A549 (cell line): ENCODE measurements at regions not wholly inside any gene's neighbourhood (a gene's known extent, or its start where the extent isn't known, plus 50 kb on each side); places are given as distances from the start of the nearest gene placed in this dataset.

Experiments
- CEBPB ChIP-seq, 2 experiments: fragments of >200 bp in 1 of 2; sonication (Bioruptor Twin) in 1 of 2; formaldehyde crosslinking in 1 of 2; IDR thresholded peaks; 2 replicates each; pipeline ENCODE4 v1.6.1; 2012 to 2016
- CTCF ChIP-seq: fragments of >200 bp; sonication (Bioruptor Twin); formaldehyde crosslinking; IDR thresholded peaks from 3 replicates; pipeline ENCODE4 v1.5.1; 2016
- EP300 ChIP-seq, 2 experiments: fragments of >200 bp; sonication (Bioruptor Twin); formaldehyde crosslinking; IDR thresholded peaks; 2 replicates in 1 of 2; 3 replicates in 1 of 2; pipeline ENCODE4 v1.6.1; 2016 to 2017
- ESRRA ChIP-seq: fragments of 150-350 bp; IDR thresholded peaks from 2 replicates; pipeline ENCODE4 v1.6.1; 2014; ENCODE audit warnings: mild to moderate bottlenecking, low read length, borderline replicate concordance
- FOSL2 ChIP-seq, 2 experiments: fragments of 450-650 bp in 1 of 2; fragments of >200 bp in 1 of 2; sonication (Bioruptor Twin) in 1 of 2; formaldehyde crosslinking; IDR thresholded peaks; 2 replicates each; pipeline versions ENCODE4 v1.5.0 to v1.6.1; 2016 to 2020; ENCODE audit warnings: mild to moderate bottlenecking in 1 of 2, moderate library complexity in 1 of 2
- HOXA7 ChIP-seq: fragments of 250-450 bp; sonication (Bioruptor Pico); IDR thresholded peaks from 2 replicates; pipeline ENCODE4 v1.5.0; 2020; ENCODE audit warnings: mild to moderate bottlenecking, moderate library complexity
- JUN ChIP-seq, 2 experiments: fragments of >200 bp; sonication (Bioruptor Twin); formaldehyde crosslinking; IDR thresholded peaks; 2 replicates in 1 of 2; 3 replicates in 1 of 2; pipeline ENCODE4 v1.6.1; 2016 to 2017
- MAFK ChIP-seq: fragments of 450-650 bp; IDR thresholded peaks from 2 replicates; pipeline ENCODE4 v1.6.1; 2014; ENCODE audit not compliant: partially characterized antibody
- MAZ ChIP-seq: fragments of 150-350 bp; IDR thresholded peaks from 2 replicates; pipeline ENCODE4 v1.6.1; 2014; ENCODE audit warnings: antibody characterized with exemption, low read depth, low read length, borderline replicate concordance
- PHF8 ChIP-seq: fragments of 200-600 bp; sonication (generic); IDR thresholded peaks from 2 replicates; pipeline ENCODE4 v1.6.1; 2016; ENCODE audit warnings: low read depth, mild to moderate bottlenecking, antibody characterized with exemption, moderate library complexity, borderline replicate concordance
- POLR2A ChIP-seq: IDR thresholded peaks from 2 replicates; pipeline ENCODE4 v1.6.1; 2012; ENCODE audit warnings: mild to moderate bottlenecking, low read length
- RFX5 ChIP-seq: fragments of 450-650 bp; IDR thresholded peaks from 2 replicates; pipeline ENCODE4 v1.7.1; 2014; ENCODE audit warnings: antibody characterized with exemption, mild to moderate bottlenecking, moderate library complexity
- SMC3 ChIP-seq: fragments of >200 bp; sonication (Bioruptor Twin); formaldehyde crosslinking; IDR thresholded peaks from 3 replicates; pipeline ENCODE4 v1.6.1; 2018; ENCODE audit warnings: inconsistent platforms
- SREBF2 ChIP-seq: fragments of 450-650 bp; IDR thresholded peaks from 2 replicates; pipeline ENCODE4 v1.6.1; 2014; ENCODE audit warnings: mild to moderate bottlenecking, moderate library complexity

GRCh38 chr5:81802020-81802419 lies 51.1 kb upstream of the SSBP2 start:
- no peak for TF ChIP-seq CTCF
- TF ChIP-seq RFX5: no peak
- no peak for TF ChIP-seq EP300 (IDR thresholded peaks at IDR 0.05)
- TF ChIP-seq POLR2A: no peak
- TF ChIP-seq ESRRA: no peak
- no peak for TF ChIP-seq PHF8
- TF ChIP-seq JUN (IDR thresholded peaks at IDR 0.05): no peak
- no peak for TF ChIP-seq MAFK
- no peak for TF ChIP-seq HOXA7
- no peak for TF ChIP-seq SREBF2
- TF ChIP-seq CEBPB (IDR thresholded peaks at IDR 0.05): no peak
- TF ChIP-seq MAZ: no peak
- no peak for TF ChIP-seq FOSL2 (IDR thresholded peaks at IDR 0.05)
- TF ChIP-seq FOSL2 (CRISPR knock-in tag; IDR thresholded peaks at IDR 0.05): no peak
- TF ChIP-seq SMC3: no peak
